GM21723 (cell line): ENCODE measurements at regions not wholly inside any gene's neighbourhood (a gene's known extent, or its start where the extent isn't known, plus 50 kb on each side); places are given as distances from the start of the nearest gene placed in this dataset.

ENCODE experiments used
- ATAC-seq: cut with Tn5 transposase; IDR thresholded peaks from one replicate; pipeline ENCODE4 v1.9.1; 2021; ENCODE audit warnings: mild to moderate bottlenecking, moderate library complexity; ENCODE audit not compliant: unreplicated experiment

- ATAC-seq = no peak
Measured at GRCh38 chr3:69539134-69539533, 153.2 kb upstream of the FRMD4B start.

- ATAC-seq = no peak
Measured at GRCh38 chr3:69538281-69538680, 152.4 kb upstream of the FRMD4B start.

DNA sequence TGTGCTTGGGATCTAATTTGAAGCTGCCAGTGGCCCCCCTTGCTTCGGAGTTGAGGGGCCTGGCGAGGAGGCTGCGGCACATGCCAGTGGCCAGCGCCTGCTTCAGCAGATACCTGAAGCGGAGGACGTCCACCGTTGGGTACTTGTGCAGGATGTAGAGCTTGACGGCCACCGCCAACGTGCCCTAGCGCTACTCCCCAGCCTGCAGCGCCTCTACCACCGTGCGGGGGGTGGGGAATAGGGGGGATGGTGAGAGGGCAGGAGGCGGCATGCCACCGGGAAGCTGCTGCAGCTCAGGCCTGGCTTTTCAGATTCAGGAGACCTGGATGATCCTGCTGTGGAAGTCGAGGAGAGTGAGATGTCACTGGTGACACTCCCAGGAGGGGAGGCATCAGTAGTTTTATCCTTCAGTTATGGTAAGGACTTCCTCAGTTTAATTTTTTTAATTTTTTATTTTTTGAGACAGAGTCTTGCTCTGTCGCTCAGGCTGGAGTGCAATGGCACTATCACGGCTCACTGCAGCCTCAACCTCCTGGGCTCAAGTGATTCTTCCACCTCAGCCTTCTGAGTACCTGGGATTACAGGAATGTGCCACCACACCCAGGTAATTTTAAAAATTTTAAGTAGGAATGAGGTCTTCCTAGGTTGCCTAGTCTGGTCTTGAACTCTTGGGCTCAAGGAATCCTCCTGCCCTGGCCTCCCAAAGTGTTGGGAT is 150.6 kb upstream of the FRMD4B start:
- ATAC-seq = no peak

- ATAC-seq = no peak
Measured at GRCh38 chr3:69535613-69536012, 149.7 kb upstream of the FRMD4B start.

GRCh38 chr3:69532547-69533224 is 146.8 kb upstream of the FRMD4B start:
- no peak for ATAC-seq

DNA sequence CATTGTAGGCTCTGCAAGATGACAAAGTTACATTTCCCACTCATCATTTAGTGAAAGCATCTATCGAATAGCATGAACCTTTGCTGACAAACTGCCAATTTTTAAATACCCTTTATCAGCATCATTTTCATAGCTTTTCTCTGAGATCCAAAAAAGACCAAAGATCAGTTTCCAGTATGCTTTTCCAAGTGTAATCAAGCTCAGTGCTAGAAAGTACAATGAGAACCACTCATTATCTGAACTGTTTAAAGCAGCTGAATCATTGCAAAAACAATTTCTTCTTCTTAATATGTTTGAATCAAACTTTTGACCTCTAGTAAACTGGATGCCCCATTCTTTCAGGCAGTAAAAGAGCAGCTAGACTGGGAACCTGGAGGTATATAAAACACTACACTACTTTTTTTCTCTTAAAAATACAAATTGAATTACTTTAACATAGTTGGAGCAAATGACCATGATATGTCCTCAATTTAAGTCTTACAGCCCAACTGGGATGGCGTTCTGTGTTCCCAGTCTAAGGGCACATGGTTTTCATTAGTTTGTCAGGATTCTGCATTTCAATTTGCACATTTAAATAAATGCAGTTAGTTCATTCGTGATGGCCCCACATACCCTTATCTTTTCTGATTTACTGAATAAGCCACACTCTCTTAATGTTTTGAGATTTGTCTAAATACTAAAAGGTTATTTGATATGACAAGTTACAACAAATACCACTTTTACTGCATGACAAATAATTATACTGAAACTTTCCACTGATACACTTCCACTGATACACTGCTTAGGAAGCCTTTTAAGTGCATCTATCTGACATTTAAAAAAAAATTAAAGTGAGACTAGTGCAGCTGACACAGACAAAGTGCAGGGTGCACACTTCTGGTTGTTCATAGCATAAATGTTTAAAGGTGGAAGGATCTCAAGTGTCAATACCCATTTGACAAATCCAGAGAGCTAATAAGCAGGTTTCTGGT is 146.0 kb upstream of the FRMD4B start:
- no peak for ATAC-seq

- no peak for ATAC-seq
Measured at GRCh38 chr3:69530554-69530953, 144.7 kb upstream of the FRMD4B start.

GRCh38 chr3:69527498-69527897 is 141.6 kb upstream of the FRMD4B start:
- ATAC-seq = no peak

GRCh38 chr3:69524816-69525215 is 138.9 kb upstream of the FRMD4B start:
- no peak for ATAC-seq

GRCh38 chr3:69521286-69521685 is 135.4 kb upstream of the FRMD4B start:
- ATAC-seq = no peak

GRCh38 chr3:69511361-69511760 is 125.5 kb upstream of the FRMD4B start:
- no peak for ATAC-seq

DNA sequence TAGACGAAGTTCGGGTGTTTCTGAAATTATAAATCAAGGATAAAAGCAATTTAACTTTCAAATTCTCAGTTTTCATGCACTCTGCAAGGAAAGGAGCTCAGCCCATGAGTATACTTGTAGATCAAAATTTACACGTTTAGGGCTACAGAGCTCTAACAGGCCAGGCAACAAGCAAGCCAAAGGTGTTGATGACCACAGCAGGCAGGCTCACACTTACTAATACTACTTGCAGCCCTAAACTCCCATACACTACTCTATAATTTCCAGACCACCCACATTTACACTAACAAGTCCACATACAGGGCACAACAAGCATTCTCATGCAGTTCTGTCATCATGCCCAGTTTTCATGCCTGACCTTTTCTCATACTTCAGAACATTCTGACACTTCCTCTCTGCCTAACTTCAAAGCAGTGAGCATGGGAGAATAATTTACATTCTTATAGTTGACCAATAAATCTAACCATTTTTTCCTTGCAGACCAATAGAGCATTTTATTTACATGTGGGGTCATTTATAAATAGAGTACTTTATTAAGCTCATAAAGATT is 124.7 kb upstream of the FRMD4B start:
- ATAC-seq = no peak

- no peak for ATAC-seq
Measured at GRCh38 chr3:69509288-69509687, 123.4 kb upstream of the FRMD4B start.

- ATAC-seq = no peak
Measured at GRCh38 chr3:69505770-69506407, 120.0 kb upstream of the FRMD4B start.

DNA sequence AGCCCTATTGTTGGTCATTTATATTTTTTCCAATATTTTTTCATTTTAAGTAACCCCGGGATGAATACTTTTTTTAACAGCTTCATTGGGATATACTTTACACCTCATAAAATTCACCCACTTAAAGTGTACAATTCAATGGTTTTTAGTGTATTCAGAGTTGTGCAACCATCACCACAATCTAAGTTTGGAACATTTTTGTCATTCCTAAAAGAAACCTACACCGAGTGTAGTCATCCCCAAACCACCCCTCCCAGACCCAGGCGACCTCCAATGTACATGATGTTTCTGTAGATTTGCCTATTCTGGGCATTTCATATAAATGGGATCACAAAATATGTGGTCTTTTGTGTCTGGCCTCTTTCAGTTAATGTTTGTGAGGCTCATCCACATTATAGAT is 118.3 kb upstream of the FRMD4B start:
- ATAC-seq = no peak

DNA sequence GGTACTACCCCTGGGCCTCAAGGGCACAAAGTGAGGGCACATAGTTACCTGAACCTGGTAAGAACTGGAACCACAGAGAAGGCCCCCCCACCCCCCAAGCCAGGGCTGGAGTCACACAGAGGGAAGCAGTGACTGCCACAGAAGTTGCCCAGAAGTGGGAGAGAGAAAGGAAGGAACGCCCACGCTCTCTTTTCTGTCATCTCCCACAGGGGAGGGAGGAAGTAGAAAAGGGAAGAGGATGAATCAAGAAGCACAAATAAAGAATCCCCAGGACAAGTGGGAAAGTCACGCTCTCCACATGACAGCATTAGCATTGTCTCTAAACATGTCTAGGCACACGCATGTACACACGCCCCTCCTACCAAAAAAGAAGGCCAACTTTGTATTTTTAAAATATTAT is 114.7 kb upstream of the FRMD4B start:
- no peak for ATAC-seq

DNA sequence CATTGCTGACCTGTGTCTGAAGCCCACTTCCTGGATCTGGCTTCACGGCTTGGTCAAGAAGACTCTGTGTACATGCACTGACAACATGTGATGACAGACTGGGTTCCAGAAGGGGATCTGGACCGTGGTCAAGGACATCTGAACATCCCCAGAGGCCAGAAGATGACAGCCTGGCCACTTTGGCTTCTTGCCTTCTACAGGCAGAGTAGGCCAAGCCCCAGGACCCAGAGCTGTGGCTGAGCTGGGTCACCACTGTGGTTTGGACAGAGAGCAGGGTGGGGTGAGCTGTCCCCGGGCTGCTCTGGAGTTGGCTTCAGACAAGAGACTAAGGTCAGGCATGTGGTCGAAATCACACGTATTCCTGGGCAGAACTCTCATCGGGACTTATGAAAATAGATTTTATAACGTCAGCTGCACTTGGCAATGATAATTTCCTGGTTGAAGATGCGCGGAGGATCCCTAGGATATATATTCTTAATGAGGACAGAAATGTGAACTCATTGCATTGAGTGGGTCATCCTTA is 114.1 kb upstream of the FRMD4B start:
- ATAC-seq = no peak

- ATAC-seq = no peak
Measured at GRCh38 chr3:69499422-69499821, 113.5 kb upstream of the FRMD4B start.

DNA sequence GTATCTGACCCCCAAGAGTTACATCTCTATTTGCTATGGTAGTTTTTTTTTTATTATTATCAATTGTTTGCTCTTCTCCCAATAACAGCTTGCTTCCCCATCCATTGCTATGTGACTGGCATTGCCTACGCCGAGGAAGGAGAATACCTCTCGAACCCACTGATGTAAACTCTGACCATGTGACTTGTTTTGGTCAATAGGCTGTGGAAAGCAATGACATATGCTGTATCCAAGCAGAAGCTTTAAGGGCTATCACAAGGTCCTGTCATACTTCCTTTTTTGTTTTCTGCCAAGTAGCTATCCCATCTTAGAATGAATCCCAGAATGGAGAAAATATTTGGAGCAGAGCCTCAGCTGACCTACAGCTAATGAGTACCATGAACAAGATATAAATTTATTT is 111.0 kb upstream of the FRMD4B start:
- no peak for ATAC-seq

DNA sequence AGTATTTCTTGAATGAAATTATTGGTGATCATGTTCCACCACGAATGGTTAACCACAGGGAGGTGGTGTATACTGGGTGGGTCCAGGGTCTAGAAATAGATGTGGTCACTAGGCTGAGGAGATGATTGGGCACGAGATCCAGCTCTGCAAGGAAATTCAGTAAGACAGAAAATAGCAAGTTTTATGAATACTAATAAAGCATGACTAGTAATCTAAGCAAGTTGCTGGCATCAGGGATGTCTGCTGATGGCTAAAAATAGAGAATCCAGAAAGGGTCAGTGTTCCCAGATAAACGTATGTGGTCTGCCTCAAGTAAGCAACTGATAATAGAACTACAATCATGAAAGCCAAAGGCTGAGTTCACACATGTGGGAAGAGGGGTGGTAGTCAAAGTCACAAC is 108.3 kb upstream of the FRMD4B start:
- no peak for ATAC-seq

GRCh38 chr3:69493157-69493556 is 107.3 kb upstream of the FRMD4B start:
- ATAC-seq = no peak
